CD14-positive monocyte (primary cell): ENCODE measurements at regions not wholly inside any gene's neighbourhood (a gene's known extent, or its start where the extent isn't known, plus 50 kb on each side); places are given as distances from the start of the nearest gene placed in this dataset.

Source experiments
- DNase-seq, 3 donors: peaks; one replicate each; pipeline ENCODE4 v3.0.0-alpha.2; 2011 to 2022
- H2AFZ ChIP-seq: 2 replicates; pipeline ENCODE4 v1.6.0; 2012; ENCODE audit warnings: mild to moderate bottlenecking, low read depth, low read length, inconsistent platforms; ENCODE audit not compliant: insufficient read depth, poor library complexity, severe bottlenecking
- H3K27ac ChIP-seq, 2 donors: 1 replicate in 1 of 2; 2 replicates in 1 of 2; pipeline ENCODE4 v1.5.1; 2012 to 2013; ENCODE audit warnings: low read length in 2 of 2, control low read depth in 1 of 2, inconsistent platforms in 1 of 2, low read depth in 1 of 2, mild to moderate bottlenecking in 1 of 2
- H3K27me3 ChIP-seq, 2 donors: one replicate each; pipeline versions ENCODE4 v1.6.0 to v1.6.1; 2011 to 2013; ENCODE audit warnings: low read length in 2 of 2; ENCODE audit not compliant: control insufficient read depth in 2 of 2, insufficient read depth in 2 of 2
- H3K36me3 ChIP-seq, 2 donors: replicated peaks in 1 of 2; 1 replicate in 1 of 2; 2 replicates in 1 of 2; pipeline versions ENCODE4 v1.5.1 to v1.6.1; 2012 to 2013; ENCODE audit warnings: low read length in 2 of 2, control low read depth in 1 of 2, inconsistent platforms in 1 of 2, mild to moderate bottlenecking in 1 of 2; ENCODE audit not compliant: insufficient read depth in 2 of 2, control insufficient read depth in 1 of 2
- H3K4me1 ChIP-seq, 2 donors: 1 replicate in 1 of 2; 2 replicates in 1 of 2; pipeline versions ENCODE4 v1.5.1 to v1.6.1; 2012 to 2013; ENCODE audit warnings: low read length in 2 of 2, control low read depth in 1 of 2, inconsistent platforms in 1 of 2, mild to moderate bottlenecking in 1 of 2, moderate library complexity in 1 of 2; ENCODE audit not compliant: insufficient read depth in 2 of 2, control insufficient read depth in 1 of 2
- H3K4me2 ChIP-seq: replicated peaks from 2 replicates; pipeline ENCODE3; 2012; ENCODE audit warnings: low read length, moderate library complexity, mild to moderate bottlenecking; ENCODE audit not compliant: poor library complexity, severe bottlenecking; ENCODE audit errors: extremely low read depth
- H3K4me3 ChIP-seq, 3 experiments: fragments of 200-600 bp in 1 of 3; sonication (generic) in 1 of 3; replicated peaks in 1 of 3; 1 replicate in 2 of 3; 2 replicates in 1 of 3; pipeline ENCODE4 v1.5.1; 2011 to 2013; ENCODE audit warnings: low read length in 3 of 3, mild to moderate bottlenecking in 3 of 3, control low read depth in 2 of 3, low read depth in 2 of 3, inconsistent platforms in 1 of 3, moderate library complexity in 1 of 3
- H3K79me2 ChIP-seq: 2 replicates; pipeline ENCODE4 v1.6.0; 2012; ENCODE audit warnings: mild to moderate bottlenecking, control low read depth, inconsistent platforms, low read length, moderate library complexity; ENCODE audit not compliant: insufficient read depth
- H3K9ac ChIP-seq: 2 replicates; pipeline ENCODE4 v1.6.0; 2017; ENCODE audit warnings: low read length, mild to moderate bottlenecking; ENCODE audit not compliant: insufficient read depth, poor library complexity, severe bottlenecking
- H3K9me3 ChIP-seq, 2 donors: replicated peaks in 1 of 2; 1 replicate in 1 of 2; 2 replicates in 1 of 2; pipeline versions ENCODE4 v1.5.1 to v1.6.1; 2012 to 2013; ENCODE audit warnings: low read length in 2 of 2, control low read depth in 1 of 2; ENCODE audit not compliant: control insufficient read depth in 1 of 2, insufficient read depth in 1 of 2
- H4K20me1 ChIP-seq: 2 replicates; pipeline ENCODE4 v1.6.0; 2012; ENCODE audit warnings: mild to moderate bottlenecking, low read length, control low read depth, moderate library complexity; ENCODE audit not compliant: insufficient read depth
- H3K27ac Mint-ChIP-seq, 7 donors: one replicate each; pipeline ENCODE4 v1.8.0; 2020; ENCODE audit warnings: mild to moderate bottlenecking in 7 of 7, mixed read lengths in 7 of 7, moderate library complexity in 6 of 7, inconsistent platforms in 2 of 7
- H3K27me3 Mint-ChIP-seq, 3 donors: one replicate each; pipeline ENCODE4 v1.8.0; 2021 to 2022; ENCODE audit warnings: low read depth in 3 of 3, mild to moderate bottlenecking in 3 of 3, mixed read lengths in 3 of 3, moderate library complexity in 3 of 3, inconsistent platforms in 1 of 3
- H3K36me3 Mint-ChIP-seq, 2 donors: one replicate each; pipeline ENCODE4 v1.8.0; 2020; ENCODE audit warnings: mixed read lengths in 2 of 2, inconsistent platforms in 1 of 2, mild to moderate bottlenecking in 1 of 2
- H3K4me1 Mint-ChIP-seq: one replicate; pipeline ENCODE4 v1.8.0; 2020; ENCODE audit warnings: mild to moderate bottlenecking, mixed read lengths
- H3K4me3 Mint-ChIP-seq, 2 donors: one replicate each; pipeline ENCODE4 v1.8.0; 2020; ENCODE audit warnings: mild to moderate bottlenecking in 2 of 2, mixed read lengths in 2 of 2, moderate library complexity in 1 of 2
- H3K9me3 Mint-ChIP-seq, 7 donors: one replicate each; pipeline ENCODE4 v1.8.0; 2020 to 2022; ENCODE audit warnings: mixed read lengths in 7 of 7, mild to moderate bottlenecking in 6 of 7, moderate library complexity in 6 of 7, inconsistent platforms in 2 of 7
- CTCF ChIP-seq: fragments of 200-600 bp; IDR thresholded peaks from one replicate; pipeline ENCODE4 v1.8.0; 2022; ENCODE audit warnings: antibody characterized with exemption, mild to moderate bottlenecking
- WGBS: methylation state at CpG from one replicate; pipeline ENCODE4 v1.1.5; 2013; ENCODE audit warnings: missing lambda C conversion rate; ENCODE audit not compliant: insufficient coverage; 5-methylcytosine and 5-hydroxymethylcytosine counted together
- intact Hi-C, 2 donors: fragments of 100-400 bp; cut with micrococcal nuclease; formaldehyde crosslinking; loops; one replicate each; pipeline versions ENCODE4 v1.15.0 to v1.15.1; 2023

- Histone ChIP-seq H3K27me3 (no peaks in the 10 kb centered on the region), H4K20me1 (no peaks in the 10 kb centered on the region), H3K9ac (no peak overlapping the region), H2AFZ (no peak overlapping the region), H3K4me3 (no peak overlapping the region), H3K79me2 (no peaks in the 10 kb centered on the region), H3K4me2 (no peak overlapping the region), H3K36me3 (no peaks in the 10 kb centered on the region), H3K4me1 (no peaks in the 10 kb centered on the region), H3K9me3 (no peaks in the 10 kb centered on the region), H3K27ac (no peak overlapping the region)
- intact Hi-C loops: no loop called here
- Mint-ChIP-seq H3K27me3 (peaks cover 0 to 4% (median 0%) of the 10 kb centered on the region in 3 donors), H3K4me3 (no peak overlapping the region), H3K27ac (no peak overlapping the region), H3K4me1 (no peaks in the 10 kb centered on the region), H3K36me3 (no peaks in the 10 kb centered on the region), H3K9me3 (peaks cover 0 to 2% (median 0%) of the 10 kb centered on the region in 7 donors)
- TF ChIP-seq CTCF: no peak
- 50% methylated on average over 1 of the region's 1 CpG for WGBS
- no peak for DNase-seq
Observed at GRCh38 chr7:115689941-115690340, 340.6 kb downstream of the TFEC start.

GRCh38 chr7:115683093-115683492, 347.5 kb downstream of the TFEC start:
- H3K27me3 Mint-ChIP-seq: peaks cover 0 to 4% (median 3%) of the 10 kb centered on the region in 3 donors
- no peaks in the 10 kb centered on the region for H3K4me1 ChIP-seq
- no peak for DNase-seq
- no peak overlapping the region for H3K27ac ChIP-seq
- H3K36me3 ChIP-seq: no peaks in the 10 kb centered on the region
- no peaks in the 10 kb centered on the region for H3K27me3 ChIP-seq
- no peak overlapping the region for H3K9ac ChIP-seq
- H3K4me2 ChIP-seq: no peak overlapping the region
- no peak for TF ChIP-seq CTCF
- WGBS: 100% methylated on average over 1 of the region's 3 CpGs
- H3K9me3 Mint-ChIP-seq: no peaks in the 10 kb centered on the region
- H3K4me3 Mint-ChIP-seq: no peak overlapping the region
- no peak overlapping the region for H3K27ac Mint-ChIP-seq
- H3K79me2 ChIP-seq: no peaks in the 10 kb centered on the region
- no peaks in the 10 kb centered on the region for H3K36me3 Mint-ChIP-seq
- intact Hi-C loops: no loop called here
- no peaks in the 10 kb centered on the region for H3K4me1 Mint-ChIP-seq
- H4K20me1 ChIP-seq: no peaks in the 10 kb centered on the region
- no peaks in the 10 kb centered on the region for H3K9me3 ChIP-seq
- no peak overlapping the region for H3K4me3 ChIP-seq
- H2AFZ ChIP-seq: no peak overlapping the region
